ENCODE measurements at regions not wholly inside any gene's neighbourhood (a gene's known extent, or its start where the extent isn't known, plus 50 kb on each side); places are given as distances from the start of the nearest gene placed in this dataset.

- DNase-seq (ENCODE audit: low spot score): no peak
Measured at GRCh38 chr12:85352016-85352415, 72.0 kb downstream of the ALX1 start.

GRCh38 chr12:85356596-85357385 lies 76.8 kb downstream of the ALX1 start:
- DNase-seq (ENCODE audit: low spot score): no peak

GRCh38 chr12:85357609-85358008 lies 77.6 kb downstream of the ALX1 start:
- DNase-seq (ENCODE audit: low spot score): no peak

GRCh38 chr12:85358715-85359114 lies 78.7 kb downstream of the ALX1 start:
- DNase-seq (ENCODE audit: low spot score): no peak

GRCh38 chr12:85363382-85364190 lies 83.6 kb downstream of the ALX1 start:
- no peak for DNase-seq (ENCODE audit: low spot score)

GRCh38 chr12:85367936-85368335 lies 87.9 kb downstream of the ALX1 start:
- no peak for DNase-seq (ENCODE audit: low spot score)

- no peak for DNase-seq (ENCODE audit: low spot score)
Measured at GRCh38 chr12:85369365-85370154, 89.5 kb downstream of the ALX1 start.

GRCh38 chr12:85373045-85373444 lies 93.0 kb downstream of the ALX1 start:
- no peak for DNase-seq (ENCODE audit: low spot score)

- no peak for DNase-seq (ENCODE audit: low spot score)
Measured at GRCh38 chr12:85374981-85375380, 95.0 kb downstream of the ALX1 start.

- no peak for DNase-seq (ENCODE audit: low spot score)
Measured at GRCh38 chr12:85385406-85385805, 105.4 kb downstream of the ALX1 start.

- DNase-seq (ENCODE audit: low spot score): no peak
Measured at GRCh38 chr12:85390266-85390665, 110.2 kb downstream of the ALX1 start.

- no peak for DNase-seq (ENCODE audit: low spot score)
Measured at GRCh38 chr12:85392508-85392907, 112.5 kb downstream of the ALX1 start.

GRCh38 chr12:85393606-85394005 lies 113.6 kb downstream of the ALX1 start:
- no peak for DNase-seq (ENCODE audit: low spot score)

- no peak for DNase-seq (ENCODE audit: low spot score)
Measured at GRCh38 chr12:85394065-85394464, 114.0 kb downstream of the ALX1 start.

- no peak for DNase-seq (ENCODE audit: low spot score)
Measured at GRCh38 chr12:85394809-85395208, 114.8 kb downstream of the ALX1 start.

GRCh38 chr12:85405262-85405661 lies 125.2 kb downstream of the ALX1 start:
- DNase-seq (ENCODE audit: low spot score): no peak

- DNase-seq (ENCODE audit: low spot score): no peak
Measured at GRCh38 chr12:85405781-85406522, 125.9 kb downstream of the ALX1 start.

GRCh38 chr12:85413266-85413665 lies 133.2 kb downstream of the ALX1 start:
- no peak for DNase-seq (ENCODE audit: low spot score)

GRCh38 chr12:85422762-85423161 lies 142.7 kb downstream of the ALX1 start:
- no peak for DNase-seq (ENCODE audit: low spot score)

- DNase-seq (ENCODE audit: low spot score): no peak
Measured at GRCh38 chr12:85423947-85424346, 143.9 kb downstream of the ALX1 start.

GRCh38 chr12:85424581-85425348 lies 144.7 kb downstream of the ALX1 start:
- DNase-seq (ENCODE audit: low spot score): peak; percentile 14

Data from D341Med (cell line).